ENCODE measurements at regions not wholly inside any gene's neighbourhood (a gene's known extent, or its start where the extent isn't known, plus 50 kb on each side); places are given as distances from the start of the nearest gene placed in this dataset.

- no peak for DNase-seq (ENCODE audit: low read depth in 2 of 2)
Measured at GRCh38 chr1:222038971-222039370, 297.1 kb upstream of the DUSP10 start.

GRCh38 chr1:222037720-222038119, 295.8 kb upstream of the DUSP10 start:
- DNase-seq (ENCODE audit: low read depth in 2 of 2), result no peak

GRCh38 chr1:222034790-222035189, 292.9 kb upstream of the DUSP10 start:
- DNase-seq (ENCODE audit: low read depth in 2 of 2), result no peak

- no peak for DNase-seq (ENCODE audit: low read depth in 2 of 2)
Measured at GRCh38 chr1:222033450-222033849, 291.6 kb upstream of the DUSP10 start.

GRCh38 chr1:222031318-222031717, 289.4 kb upstream of the DUSP10 start:
- DNase-seq (ENCODE audit: low read depth in 2 of 2), result no peak

- no peak for DNase-seq (ENCODE audit: low read depth in 2 of 2)
Measured at GRCh38 chr1:222028676-222029075, 286.8 kb upstream of the DUSP10 start.

DNA sequence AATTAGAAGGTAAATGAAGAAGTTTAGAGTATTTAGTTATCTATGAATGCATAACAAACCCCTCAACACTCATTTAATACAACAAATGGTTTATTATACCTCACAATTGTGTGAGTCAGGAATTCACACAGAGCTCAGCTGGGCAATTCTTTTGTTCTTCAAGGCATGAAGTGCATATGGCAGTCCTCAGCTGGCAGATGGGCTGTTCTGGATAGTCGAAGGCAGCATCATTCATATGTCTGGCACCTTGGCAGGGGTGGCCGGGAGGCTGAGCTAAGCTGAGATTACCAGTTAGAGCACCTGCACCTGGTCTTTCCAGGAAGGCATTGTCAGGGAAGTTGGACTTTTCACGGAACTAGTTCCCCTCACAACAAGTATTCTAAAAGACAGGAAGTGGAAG, 286.2 kb upstream of the DUSP10 start:
- no peak for DNase-seq (ENCODE audit: low read depth in 2 of 2)

DNA sequence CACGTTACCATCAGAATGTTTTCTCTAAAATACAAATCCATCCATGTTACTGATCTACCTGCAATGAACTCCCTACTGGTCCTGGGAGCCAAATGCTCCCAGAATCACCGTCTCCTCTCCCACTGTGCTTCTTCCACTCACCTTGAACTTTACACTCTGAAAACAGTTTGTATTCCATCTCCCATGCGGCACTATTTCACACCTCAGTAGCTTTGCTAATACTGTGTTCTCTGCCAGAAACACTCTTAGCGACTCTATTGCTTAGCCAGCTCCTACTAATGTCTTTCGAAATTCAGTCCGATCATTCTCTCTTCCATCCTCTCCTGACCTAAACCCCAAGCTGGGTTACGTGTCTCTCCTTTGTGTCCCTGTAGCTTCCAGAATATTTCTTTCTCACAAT, 284.4 kb upstream of the DUSP10 start:
- DNase-seq (ENCODE audit: low read depth in 2 of 2), result no peak

GRCh38 chr1:222023025-222023424, 281.1 kb upstream of the DUSP10 start:
- DNase-seq (ENCODE audit: low read depth in 2 of 2), result no peak

- no peak for DNase-seq (ENCODE audit: low read depth in 2 of 2)
Measured at GRCh38 chr1:222021129-222021528, 279.2 kb upstream of the DUSP10 start.

DNA sequence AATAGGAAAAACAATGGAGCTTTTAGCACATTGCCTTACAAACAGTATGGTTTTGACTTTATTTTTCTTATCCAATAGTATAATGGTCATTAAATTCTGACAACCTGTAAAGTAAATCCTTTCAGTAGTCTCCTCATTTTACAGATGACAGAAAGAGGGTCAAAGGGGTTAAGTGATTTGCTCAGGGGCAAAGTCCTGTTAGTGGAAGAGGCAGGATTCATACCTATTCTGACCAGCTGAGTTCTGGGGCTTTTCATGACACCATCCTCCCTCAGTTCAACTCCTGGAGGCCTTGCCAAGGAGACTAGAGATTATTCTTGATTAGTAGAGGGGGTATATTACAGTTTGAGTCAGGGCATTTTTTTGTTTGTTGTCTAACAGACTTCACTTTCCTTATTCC, 278.7 kb upstream of the DUSP10 start:
- DNase-seq (ENCODE audit: low read depth in 2 of 2), result no peak

GRCh38 chr1:222019029-222019428, 277.1 kb upstream of the DUSP10 start:
- no peak for DNase-seq (ENCODE audit: low read depth in 2 of 2)

DNA sequence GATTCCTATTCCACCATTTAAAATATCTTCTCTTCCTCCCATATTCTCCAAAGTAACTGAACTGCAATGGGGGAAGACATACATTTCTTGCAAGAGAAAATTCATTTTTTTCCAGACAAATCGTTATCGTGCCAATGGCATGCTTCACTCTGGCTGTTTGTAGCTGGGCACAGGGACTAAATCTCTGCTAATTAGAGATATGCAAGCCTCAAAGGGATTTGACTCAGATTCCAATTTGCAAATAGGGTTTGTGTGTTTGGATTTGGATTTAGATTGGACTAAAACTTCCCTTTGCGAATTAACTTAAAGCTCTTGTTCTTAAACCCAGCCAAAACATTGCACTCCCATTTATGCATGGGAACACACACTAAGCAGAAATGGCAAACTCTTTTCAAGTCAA, 276.2 kb upstream of the DUSP10 start:
- DNase-seq (ENCODE audit: low read depth in 2 of 2), result no peak

GRCh38 chr1:222015686-222016085, 273.8 kb upstream of the DUSP10 start:
- no peak for DNase-seq (ENCODE audit: low read depth in 2 of 2)

- DNase-seq (ENCODE audit: low read depth in 2 of 2), result no peak
Measured at GRCh38 chr1:222014001-222014400, 272.1 kb upstream of the DUSP10 start.

DNA sequence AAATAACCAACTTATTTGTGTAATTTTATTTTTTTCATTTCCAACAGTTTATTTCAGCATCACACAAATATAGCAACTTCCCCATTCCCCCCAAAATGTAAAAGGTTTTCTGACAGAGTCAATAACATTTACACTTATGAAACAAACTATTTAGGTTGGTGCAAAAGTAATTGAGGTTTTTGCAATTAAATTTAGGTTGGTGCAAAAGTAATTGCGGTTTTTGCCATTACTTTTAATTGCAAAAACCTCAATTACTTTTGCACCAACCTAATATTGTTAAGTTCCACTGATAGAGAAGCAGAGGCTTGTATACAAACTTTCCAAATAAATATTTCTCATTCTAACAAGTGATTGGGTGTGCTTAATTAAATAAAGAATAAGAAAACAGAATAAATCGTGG, 270.9 kb upstream of the DUSP10 start:
- DNase-seq (ENCODE audit: low read depth in 2 of 2), result no peak

GRCh38 chr1:222010306-222010705, 268.4 kb upstream of the DUSP10 start:
- no peak for DNase-seq (ENCODE audit: low read depth in 2 of 2)

DNA sequence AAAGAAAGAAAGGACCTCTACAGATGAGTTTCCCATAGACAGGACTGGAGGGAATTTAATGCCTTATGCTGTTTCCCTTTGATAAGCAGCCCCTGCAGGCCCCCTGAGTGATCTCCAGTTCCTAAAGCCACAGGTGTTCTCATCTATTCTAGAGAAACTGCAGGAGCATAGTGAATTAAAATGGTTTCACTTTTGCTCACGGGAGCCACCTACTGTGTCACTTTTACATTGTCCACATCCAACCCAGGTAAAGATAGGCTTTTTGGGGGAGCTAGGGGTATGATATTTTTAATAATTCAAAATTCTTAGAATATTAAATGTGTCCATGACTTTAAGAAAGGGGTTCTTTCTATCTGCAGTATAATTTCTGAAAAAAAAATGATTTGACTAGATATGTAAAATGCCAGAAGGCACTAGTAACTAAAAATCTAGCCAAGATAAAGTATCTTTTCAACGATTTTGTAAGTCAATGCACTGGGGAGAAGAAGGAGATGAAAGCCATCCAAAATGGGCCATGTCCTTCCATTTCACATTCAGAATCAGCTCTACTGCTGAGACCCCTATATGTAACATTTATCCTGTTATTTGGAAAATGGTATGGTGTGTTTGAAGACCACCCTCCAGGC, 267.3 kb upstream of the DUSP10 start:
- peak in 1 of 2 donors; percentile 3 for DNase-seq (ENCODE audit: low read depth in 2 of 2)

- no peak for DNase-seq (ENCODE audit: low read depth in 2 of 2)
Measured at GRCh38 chr1:222006715-222007114, 264.8 kb upstream of the DUSP10 start.

DNA sequence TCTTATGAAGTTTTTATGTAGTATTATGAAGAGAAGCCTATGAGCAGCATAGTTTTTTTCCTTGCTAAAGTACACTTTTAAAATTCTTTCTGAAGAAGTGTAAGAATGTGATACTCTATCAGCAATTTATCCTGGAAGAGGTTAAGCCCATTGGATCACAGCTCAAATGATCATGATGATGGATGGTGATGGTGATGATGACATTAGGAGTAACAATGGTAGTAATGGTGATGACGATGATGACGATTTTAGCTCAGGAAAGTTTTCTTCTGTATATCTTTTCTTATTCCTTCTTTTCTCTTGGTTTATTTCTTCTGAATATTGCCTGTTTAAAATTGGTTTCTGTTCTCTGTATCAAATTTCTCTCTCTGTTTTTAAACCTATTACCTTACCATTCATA, 262.9 kb upstream of the DUSP10 start:
- DNase-seq (ENCODE audit: low read depth in 2 of 2), result no peak

DNA sequence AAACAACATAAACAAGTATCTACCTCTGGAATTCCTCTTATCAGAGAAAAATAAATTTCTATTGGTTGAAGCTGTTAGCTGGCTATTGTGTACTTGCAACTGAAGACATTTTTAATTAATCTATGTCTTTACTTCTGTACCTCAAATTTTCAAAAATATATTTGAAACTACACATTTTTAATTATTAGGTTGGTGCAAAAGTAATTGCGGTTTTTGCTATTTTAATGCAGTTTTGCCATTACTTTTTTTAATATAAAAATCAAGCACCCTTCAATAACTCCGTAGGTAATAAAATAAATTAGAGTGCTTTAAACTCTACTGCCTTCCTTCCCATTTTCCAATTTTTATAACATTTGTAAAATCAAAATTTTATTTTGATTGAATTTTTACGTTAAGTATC, 262.1 kb upstream of the DUSP10 start:
- DNase-seq (ENCODE audit: low read depth in 2 of 2), result no peak

GRCh38 chr1:222002503-222002902, 260.6 kb upstream of the DUSP10 start:
- DNase-seq (ENCODE audit: low read depth in 2 of 2), result no peak

GRCh38 chr1:222000131-222000530, 258.2 kb upstream of the DUSP10 start:
- no peak for DNase-seq (ENCODE audit: low read depth in 2 of 2)

- DNase-seq (ENCODE audit: low read depth in 2 of 2), result no peak
Measured at GRCh38 chr1:221998781-221999180, 256.9 kb upstream of the DUSP10 start.
